K562 (cell line): ENCODE measurements at regions not wholly inside any gene's neighbourhood (a gene's known extent, or its start where the extent isn't known, plus 50 kb on each side); places are given as distances from the start of the nearest gene placed in this dataset.

Experiments
- CLOCK ChIP-seq: fragments of 250-450 bp; sonication (Bioruptor Pico); IDR thresholded peaks from 2 replicates; pipeline ENCODE4 v1.4.0; 2020; ENCODE audit warnings: mild to moderate bottlenecking, moderate library complexity, borderline replicate concordance
- ELF4 ChIP-seq: fragments of 450-650 bp; formaldehyde crosslinking; IDR thresholded peaks from 2 replicates; pipeline ENCODE4 v1.4.0; 2022; ENCODE audit warnings: missing genetic modification characterization
- HBP1 ChIP-seq: fragments of 450-650 bp; formaldehyde crosslinking; IDR thresholded peaks from 2 replicates; pipeline ENCODE4 v1.4.0; 2022; ENCODE audit warnings: missing genetic modification characterization
- MITF ChIP-seq: IDR thresholded peaks from 2 replicates; pipeline ENCODE4 v1.6.1; 2014; ENCODE audit warnings: antibody characterized with exemption
- RREB1 ChIP-seq: fragments of 250-450 bp; sonication (Bioruptor Pico); IDR thresholded peaks from 2 replicates; pipeline ENCODE4 v1.4.0; 2020
- ZNF639 ChIP-seq, 2 experiments: fragments of 200-800 bp in 1 of 2; sonication (Bioruptor generic) in 1 of 2; sonication (generic) in 1 of 2; formaldehyde crosslinking in 1 of 2; IDR thresholded peaks in 1 of 2; conservative IDR thresholded peaks in 1 of 2; 2 replicates each; pipeline versions ENCODE4 v1.5.0 to v1.6.1; 2016 to 2020; ENCODE audit warnings: missing compliant biosample characterization in 1 of 2, missing genetic modification characterization in 1 of 2, missing genetic modification reagents in 1 of 2

GRCh38 chr18:10147752-10148151 lies 233.9 kb downstream of the VAPA start (continued):
- TF ChIP-seq CLOCK (CRISPR knock-in tag): no peak
- TF ChIP-seq MITF: no peak
- TF ChIP-seq RREB1 (CRISPR knock-in tag): no peak
- TF ChIP-seq HBP1 (CRISPR knock-in tag): no peak
- no peak for TF ChIP-seq ELF4 (CRISPR knock-in tag)
- TF ChIP-seq ZNF639 (CRISPR knock-in tag; conservative IDR thresholded peaks at IDR 0.05 in 1 of 2, IDR thresholded peaks at IDR 0.05 in 1 of 2): no peak
